Right lung (tissue), 2 donors: ENCODE measurements at regions not wholly inside any gene's neighbourhood (a gene's known extent, or its start where the extent isn't known, plus 50 kb on each side); places are given as distances from the start of the nearest gene placed in this dataset.
"Not testable (repeated sequence)": the region's sequence is repeated elsewhere in the genome, so short reads cannot be mapped to it uniquely, and the experiment has no call there.

Experiments used
- DNase-seq, 2 donors: peaks; one replicate each; pipeline ENCODE4 v3.0.0-alpha.2; 2013

DNA sequence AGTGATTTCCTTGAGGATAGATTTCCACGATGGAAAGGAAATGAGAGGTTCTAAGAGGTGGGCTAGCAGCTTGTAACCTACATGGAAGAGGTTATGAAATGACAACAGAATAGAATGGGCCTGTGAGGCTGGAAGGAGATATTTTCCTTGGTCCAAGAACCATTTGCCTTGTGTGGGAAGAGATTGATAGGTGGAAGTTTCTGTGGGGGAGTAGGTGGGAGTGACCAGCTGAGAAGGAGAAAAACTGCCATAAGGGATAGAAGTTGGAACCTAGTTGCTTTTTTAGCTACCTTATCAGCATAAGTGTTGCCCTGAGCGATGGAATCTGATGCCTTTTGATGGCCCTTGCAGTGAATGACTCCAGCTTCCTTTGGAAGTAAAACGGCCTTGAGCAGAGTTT is 60.4 kb upstream of the NAA35 start:
- DNase-seq = not testable (repeated sequence)

GRCh38 chr9:85884256-85884655 is 56.7 kb upstream of the NAA35 start:
- DNase-seq = no peak

DNA sequence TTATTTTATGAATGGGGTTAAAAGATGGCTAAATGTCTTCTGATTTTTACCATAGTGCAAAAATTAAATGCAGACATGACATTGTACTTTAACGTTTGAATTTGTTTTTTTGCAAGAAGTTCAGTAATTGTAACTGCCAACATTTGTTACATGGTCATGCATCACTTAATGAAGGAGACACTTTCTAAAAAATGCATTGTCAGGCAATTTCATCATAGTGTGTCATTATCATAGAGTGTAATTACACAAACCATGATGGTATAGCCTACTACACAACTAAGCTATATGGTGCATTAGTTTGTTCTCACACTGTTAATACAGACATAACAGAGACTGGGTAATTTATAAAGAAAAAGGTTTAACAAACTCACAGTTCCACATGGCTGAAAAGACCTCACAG is 50.0 kb upstream of the NAA35 start:
- DNase-seq = no peak
